CD4-positive, alpha-beta T cell (primary cell): ENCODE measurements at regions not wholly inside any gene's neighbourhood (a gene's known extent, or its start where the extent isn't known, plus 50 kb on each side); places are given as distances from the start of the nearest gene placed in this dataset.
"Not testable (repeated sequence)": the region's sequence is repeated elsewhere in the genome, so short reads cannot be mapped to it uniquely, and the experiment has no call there.

Experiments
- ATAC-seq: fragments of 200-7000 bp; cut with Tn5 transposase; one replicate; pipeline ENCODE4 v1.10.0; 2022; ENCODE audit warnings: mild to moderate bottlenecking; ENCODE audit not compliant: poor library complexity
- CTCF ChIA-PET: fragments of 350-600 bp; sonication (Branson Sonifier 250); formaldehyde crosslinking; loops from one replicate; lab custom pipeline; 2021; ENCODE audit warnings: antibody characterized with exemption, inconsistent platforms; lab: Charles Lee
- POLR2A ChIA-PET: fragments of 350-600 bp; sonication (Branson Sonifier 250); formaldehyde crosslinking; loops from one replicate; lab custom pipeline; 2021; ENCODE audit warnings: antibody characterized with exemption, inconsistent platforms; lab: Charles Lee
- DNase-seq, 14 experiments: peaks; one replicate each; pipeline ENCODE4 v3.0.0-alpha.2; 2013 to 2020; ENCODE audit warnings: mixed read lengths in 2 of 14
- H3K27ac ChIP-seq, 2 donors: one replicate each; pipeline versions ENCODE4 v1.5.1 to v1.7.0; 2013; ENCODE audit warnings: low read length in 2 of 2, low read depth in 1 of 2, mild to moderate bottlenecking in 1 of 2
- H3K27me3 ChIP-seq, 2 experiments: 1 replicate in 1 of 2; 2 replicates in 1 of 2; pipeline versions ENCODE4 v1.6.1 to v1.7.0; 2013; ENCODE audit warnings: low read length in 2 of 2, control low read depth in 1 of 2, mild to moderate bottlenecking in 1 of 2, moderate library complexity in 1 of 2; ENCODE audit not compliant: insufficient read depth in 2 of 2, control insufficient read depth in 1 of 2
- H3K36me3 ChIP-seq: one replicate; pipeline ENCODE4 v1.6.1; 2013; ENCODE audit warnings: low read length, control low read depth; ENCODE audit not compliant: insufficient read depth
- H3K4me1 ChIP-seq: one replicate; pipeline ENCODE4 v1.6.1; 2013; ENCODE audit warnings: low read length, control low read depth; ENCODE audit not compliant: insufficient read depth
- H3K4me3 ChIP-seq: one replicate; pipeline ENCODE4 v1.5.1; 2013; ENCODE audit warnings: mild to moderate bottlenecking, low read length, moderate library complexity
- H3K9me3 ChIP-seq, 2 experiments: 1 replicate in 1 of 2; 2 replicates in 1 of 2; pipeline versions ENCODE4 v1.6.1 to v1.7.0; 2013; ENCODE audit warnings: low read length in 2 of 2, mild to moderate bottlenecking in 2 of 2, control low read depth in 1 of 2, moderate library complexity in 1 of 2; ENCODE audit not compliant: control insufficient read depth in 1 of 2, insufficient read depth in 1 of 2
- H3K27ac Mint-ChIP-seq: one replicate; pipeline ENCODE4 v1.8.0; 2020; ENCODE audit warnings: mixed read lengths
- H3K27me3 Mint-ChIP-seq: one replicate; pipeline ENCODE4 v1.8.0; 2021; ENCODE audit warnings: mixed read lengths
- H3K36me3 Mint-ChIP-seq: one replicate; pipeline ENCODE4 v1.8.0; 2021; ENCODE audit warnings: low read depth, mixed read lengths
- H3K4me1 Mint-ChIP-seq: one replicate; pipeline ENCODE4 v1.8.0; 2021; ENCODE audit warnings: low read depth, mixed read lengths
- H3K4me3 Mint-ChIP-seq: one replicate; pipeline ENCODE4 v1.8.0; 2020; ENCODE audit warnings: mild to moderate bottlenecking, mixed read lengths
- H3K9me3 Mint-ChIP-seq: one replicate; pipeline ENCODE4 v1.8.0; 2020; ENCODE audit warnings: mixed read lengths
- intact Hi-C, 2 experiments: fragments of 100-400 bp; cut with DNase I in 1 of 2; cut with micrococcal nuclease in 1 of 2; formaldehyde crosslinking; loops; one replicate each; pipeline versions ENCODE4 v1.15.1 to v1.9.0; 2023 to 2025; cut with DNase I, micrococcal nuclease
- TF ChIP-seq, protein P1 (sequence below): fragments of 200-600 bp; IDR thresholded peaks from one replicate; pipeline ENCODE4 v1.8.0; 2022; ENCODE audit warnings: antibody characterized with exemption, mild to moderate bottlenecking

DNA sequence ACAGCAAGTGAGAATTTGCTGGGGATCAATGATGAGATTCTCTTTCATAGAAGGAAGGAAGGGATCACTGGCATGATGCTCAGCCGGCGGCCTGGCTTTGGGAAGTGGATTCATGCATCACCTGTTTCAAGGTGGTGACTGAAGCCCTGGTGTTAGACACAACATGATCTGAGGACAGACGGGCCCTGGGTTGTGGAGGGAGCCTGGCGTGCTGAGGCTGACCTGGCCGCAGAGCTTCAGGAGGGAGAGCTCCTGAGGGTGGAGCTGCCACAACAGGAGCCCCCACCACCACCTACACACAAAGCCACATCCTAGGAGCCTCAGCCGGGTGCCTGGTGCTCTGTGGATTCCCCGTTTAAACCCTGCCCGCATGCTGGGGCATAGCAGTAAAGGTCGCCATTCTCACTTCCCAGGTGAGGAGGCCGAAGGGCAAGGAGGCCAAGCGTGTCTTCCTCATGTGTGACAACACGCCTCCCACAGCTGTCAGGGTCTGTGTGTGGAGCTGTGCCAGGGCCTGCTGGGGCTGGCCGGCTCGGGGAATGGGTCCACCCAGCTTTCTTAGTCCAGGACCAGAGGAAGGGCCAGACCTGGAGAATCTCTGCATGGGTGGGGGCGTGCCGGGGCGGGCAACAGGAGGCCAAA is 107.0 kb downstream of the ERMARD start:
- no peak overlapping the region for H3K27ac ChIP-seq
- no peak overlapping the region for H3K4me3 ChIP-seq
- no peak overlapping the region for H3K4me3 Mint-ChIP-seq
- POLR2A ChIA-PET, result no interaction called here
- peaks cover 0 to 40% of the 10 kb centered on the region in 2 experiments for H3K9me3 ChIP-seq
- no peaks in the 10 kb centered on the region for H3K36me3 Mint-ChIP-seq
- DNase-seq (no peak), ATAC-seq (no peak)
- no peaks in the 10 kb centered on the region for H3K36me3 ChIP-seq
- no peaks in the 10 kb centered on the region for H3K27me3 ChIP-seq
- TF ChIP-seq, protein P1, sequence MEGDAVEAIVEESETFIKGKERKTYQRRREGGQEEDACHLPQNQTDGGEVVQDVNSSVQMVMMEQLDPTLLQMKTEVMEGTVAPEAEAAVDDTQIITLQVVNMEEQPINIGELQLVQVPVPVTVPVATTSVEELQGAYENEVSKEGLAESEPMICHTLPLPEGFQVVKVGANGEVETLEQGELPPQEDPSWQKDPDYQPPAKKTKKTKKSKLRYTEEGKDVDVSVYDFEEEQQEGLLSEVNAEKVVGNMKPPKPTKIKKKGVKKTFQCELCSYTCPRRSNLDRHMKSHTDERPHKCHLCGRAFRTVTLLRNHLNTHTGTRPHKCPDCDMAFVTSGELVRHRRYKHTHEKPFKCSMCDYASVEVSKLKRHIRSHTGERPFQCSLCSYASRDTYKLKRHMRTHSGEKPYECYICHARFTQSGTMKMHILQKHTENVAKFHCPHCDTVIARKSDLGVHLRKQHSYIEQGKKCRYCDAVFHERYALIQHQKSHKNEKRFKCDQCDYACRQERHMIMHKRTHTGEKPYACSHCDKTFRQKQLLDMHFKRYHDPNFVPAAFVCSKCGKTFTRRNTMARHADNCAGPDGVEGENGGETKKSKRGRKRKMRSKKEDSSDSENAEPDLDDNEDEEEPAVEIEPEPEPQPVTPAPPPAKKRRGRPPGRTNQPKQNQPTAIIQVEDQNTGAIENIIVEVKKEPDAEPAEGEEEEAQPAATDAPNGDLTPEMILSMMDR, result no peak
- H3K4me1 Mint-ChIP-seq, result peaks cover 19% of the 10 kb centered on the region
- H3K4me1 ChIP-seq, result peaks cover 32% of the 10 kb centered on the region
- H3K9me3 Mint-ChIP-seq, result no peaks in the 10 kb centered on the region
- H3K27ac Mint-ChIP-seq, result no peak overlapping the region
- H3K27me3 Mint-ChIP-seq, result no peaks in the 10 kb centered on the region
- intact Hi-C loops, result no loop called here
- CTCF ChIA-PET, result no interaction called here

DNA sequence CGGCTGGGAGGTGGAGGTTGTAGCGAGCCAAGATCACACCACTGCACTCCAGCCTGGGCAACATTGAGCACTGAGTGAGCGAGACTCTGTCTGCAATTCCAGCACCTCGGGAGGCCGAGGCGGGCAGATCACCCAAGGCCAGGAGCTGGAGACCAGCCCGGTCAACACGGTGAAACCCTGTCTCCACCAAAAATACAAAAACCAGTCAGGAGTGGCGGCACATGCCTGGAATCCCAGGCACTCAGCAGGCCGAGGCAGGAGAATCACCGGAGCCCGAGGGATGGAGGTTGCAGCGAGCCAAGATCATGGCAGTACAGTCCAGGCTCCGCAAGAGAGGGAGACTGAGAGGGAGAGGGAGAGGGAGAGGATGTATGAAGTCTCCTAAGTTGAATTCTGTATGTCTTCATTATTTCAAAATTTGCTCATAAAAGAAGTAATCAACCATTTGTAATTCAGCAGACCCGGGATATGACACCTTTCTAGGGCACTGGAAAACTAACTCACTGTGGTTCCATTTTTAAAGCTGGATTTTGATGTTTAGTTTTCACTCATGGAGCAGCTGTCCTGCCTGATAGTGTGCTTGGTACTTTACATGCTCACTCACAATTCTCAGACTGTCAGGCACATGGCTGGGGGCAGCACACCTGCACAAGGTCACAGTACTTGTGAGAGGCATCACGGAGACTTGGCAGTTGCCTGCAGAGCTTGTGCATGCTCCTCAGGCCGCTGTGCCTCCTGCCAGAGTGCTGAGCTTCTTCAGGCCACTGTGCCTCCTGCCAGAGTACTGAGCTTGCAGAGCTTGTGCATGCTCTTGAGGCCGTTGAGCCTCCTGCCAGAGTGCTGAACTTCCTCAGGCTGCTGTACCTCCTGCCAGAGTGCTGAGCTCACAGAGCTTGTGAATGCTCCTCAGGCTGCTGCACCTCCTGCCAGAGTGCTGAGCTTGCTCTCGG is 106.2 kb downstream of the ERMARD start:
- Mint-ChIP-seq H3K9me3 (no peaks in the 10 kb centered on the region), H3K27me3 (no peaks in the 10 kb centered on the region), H3K27ac (no peak overlapping the region), H3K4me3 (no peak overlapping the region), H3K4me1 (peaks cover 18% of the 10 kb centered on the region), H3K36me3 (no peaks in the 10 kb centered on the region)
- Histone ChIP-seq H3K27me3 (no peaks in the 10 kb centered on the region), H3K4me3 (no peak overlapping the region), H3K9me3 (peaks cover 0 to 41% of the 10 kb centered on the region in 2 experiments), H3K4me1 (peaks cover 29% of the 10 kb centered on the region), H3K36me3 (no peaks in the 10 kb centered on the region), H3K27ac (no peak overlapping the region)
- intact Hi-C loops, result no loop called here
- DNase-seq (no peak), ATAC-seq (no peak)
- ChIA-PET POLR2A (no interaction called here), CTCF (no interaction called here)
- TF ChIP-seq, protein P1, result no peak

DNA sequence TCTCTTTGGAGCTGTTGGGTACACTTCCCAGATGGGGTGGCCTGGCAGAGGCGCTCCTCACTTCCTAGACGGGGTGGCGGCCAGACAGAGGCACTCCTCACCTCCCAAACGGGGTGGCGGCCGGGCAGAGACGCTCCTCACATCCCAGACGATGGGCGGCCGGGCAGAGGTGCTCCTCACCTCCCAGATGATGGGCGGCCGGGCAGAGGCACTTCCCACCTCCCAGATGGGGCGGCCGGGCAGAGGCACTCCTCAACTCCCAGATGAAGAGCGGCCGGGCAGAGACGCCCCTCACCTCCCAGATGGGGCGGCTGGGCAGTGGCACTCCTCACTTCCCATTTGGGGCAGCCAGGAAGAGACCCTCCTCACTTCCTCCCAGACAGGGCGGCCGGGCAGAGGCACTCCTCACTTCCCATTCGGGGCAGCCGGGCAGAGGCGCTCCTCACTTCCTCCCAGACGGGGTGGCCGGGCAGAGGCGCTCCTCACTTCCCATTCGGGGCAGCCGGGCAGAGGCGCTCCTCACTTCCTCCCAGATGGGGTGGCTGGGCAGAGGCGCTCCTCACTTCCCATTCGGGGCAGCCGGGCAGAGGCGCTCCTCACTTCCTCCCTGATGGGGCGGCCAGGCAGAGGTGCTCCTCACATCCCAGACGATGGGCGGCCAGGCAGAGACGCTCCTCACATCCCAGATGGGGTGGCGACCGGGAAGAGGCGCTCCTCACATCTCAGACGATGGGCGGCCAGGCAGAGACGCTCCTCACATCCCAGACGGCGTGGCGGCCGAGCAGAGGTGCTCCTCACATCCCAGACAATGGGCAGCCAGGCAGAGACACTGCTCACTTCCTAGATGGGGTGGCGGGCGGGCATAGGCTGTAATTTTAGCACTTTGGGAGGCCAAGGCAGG is 105.3 kb downstream of the ERMARD start:
- peaks cover 11% of the 10 kb centered on the region for H3K4me1 Mint-ChIP-seq
- ATAC-seq, H3K27me3 ChIP-seq, H3K4me3 ChIP-seq, H3K27ac Mint-ChIP-seq, H3K36me3 ChIP-seq, CTCF ChIA-PET, H3K9me3 Mint-ChIP-seq, POLR2A ChIA-PET, intact Hi-C loops, H3K36me3 Mint-ChIP-seq, H3K27ac ChIP-seq, DNase-seq, H3K27me3 Mint-ChIP-seq, H3K4me3 Mint-ChIP-seq: not testable (repeated sequence)
- H3K9me3 ChIP-seq, result peaks cover 0 to 46% of the 10 kb centered on the region in 2 experiments
- H3K4me1 ChIP-seq, result peaks cover 20% of the 10 kb centered on the region
